ENCODE measurements at regions not wholly inside any gene's neighbourhood (a gene's known extent, or its start where the extent isn't known, plus 50 kb on each side); places are given as distances from the start of the nearest gene placed in this dataset.

GRCh38 chr11:128194216-128194615 lies 393.1 kb downstream of the ETS1 start:
- TF ChIP-seq CTCF (IDR thresholded peaks at IDR 0.05) (no peak), POLR2AphosphoS5 (IDR thresholded peaks at IDR 0.05) (no peak), EP300 (IDR thresholded peaks at IDR 0.05) (no peak), POLR2A (IDR thresholded peaks at IDR 0.05; ENCODE audit: low read depth) (no peak)
- intact Hi-C loops (cut with DNase I) = no loop called here
- no peak for DNase-seq (ENCODE audit: extremely low spot score)
- Histone ChIP-seq H3K9me3 (no peaks in the 10 kb centered on the region), H3K27me3 (no peaks in the 10 kb centered on the region), H3K27ac (replicated peaks in 1 of 4) (no peak overlapping the region), H3K4me1 (no peaks in the 10 kb centered on the region), H3K4me3 (no peak overlapping the region), H3K36me3 (no peaks in the 10 kb centered on the region)

GRCh38 chr11:128193615-128194014 lies 393.7 kb downstream of the ETS1 start:
- WGBS = 78% methylated on average over 4 of the region's 4 CpGs
- Histone ChIP-seq H3K9me3 (no peaks in the 10 kb centered on the region), H3K27ac (replicated peaks in 1 of 4) (no peak overlapping the region), H3K4me3 (no peak overlapping the region), H3K4me1 (peaks cover 0 to 3% (median 3%) of the 10 kb centered on the region in 4 donors), H3K36me3 (no peaks in the 10 kb centered on the region), H3K27me3 (no peaks in the 10 kb centered on the region)
- DNase-seq (ENCODE audit: extremely low spot score) = no peak
- intact Hi-C loops (cut with DNase I) = no loop called here
- TF ChIP-seq EP300 (IDR thresholded peaks at IDR 0.05) = no peak
- TF ChIP-seq POLR2AphosphoS5 (IDR thresholded peaks at IDR 0.05) = no peak
- TF ChIP-seq CTCF (IDR thresholded peaks at IDR 0.05) = no peak
- no peak for TF ChIP-seq POLR2A (IDR thresholded peaks at IDR 0.05; ENCODE audit: low read depth)

- no peaks in the 10 kb centered on the region for H3K27me3 ChIP-seq
- peaks cover 0 to 12% (median 12%) of the 10 kb centered on the region in 4 donors for H3K4me1 ChIP-seq
- no peak for DNase-seq (ENCODE audit: extremely low spot score)
- H3K4me3 ChIP-seq = no peak overlapping the region
- H3K27ac ChIP-seq (replicated peaks in 1 of 4) = no peak overlapping the region
- TF ChIP-seq POLR2A (IDR thresholded peaks at IDR 0.05; ENCODE audit: low read depth) (no peak), POLR2AphosphoS5 (IDR thresholded peaks at IDR 0.05) (no peak), CTCF (IDR thresholded peaks at IDR 0.05) (no peak), EP300 (IDR thresholded peaks at IDR 0.05) (no peak)
- no peaks in the 10 kb centered on the region for H3K36me3 ChIP-seq
- WGBS = 93% methylated on average over 5 of the region's 5 CpGs
- no peaks in the 10 kb centered on the region for H3K9me3 ChIP-seq
- intact Hi-C loops (cut with DNase I) = no loop called here
Observed at GRCh38 chr11:128190312-128190711, 397.0 kb downstream of the ETS1 start.

GRCh38 chr11:128189823-128190222 lies 397.5 kb downstream of the ETS1 start:
- TF ChIP-seq POLR2A (IDR thresholded peaks at IDR 0.05; ENCODE audit: low read depth) = no peak
- no peak for TF ChIP-seq POLR2AphosphoS5 (IDR thresholded peaks at IDR 0.05)
- TF ChIP-seq CTCF (IDR thresholded peaks at IDR 0.05) = no peak
- TF ChIP-seq EP300 (IDR thresholded peaks at IDR 0.05) = no peak
- Histone ChIP-seq H3K4me1 (peaks cover 0 to 12% (median 12%) of the 10 kb centered on the region in 4 donors), H3K27me3 (no peaks in the 10 kb centered on the region), H3K36me3 (no peaks in the 10 kb centered on the region), H3K9me3 (no peaks in the 10 kb centered on the region), H3K27ac (replicated peaks in 1 of 4) (no peak overlapping the region), H3K4me3 (no peak overlapping the region)
- no peak for DNase-seq (ENCODE audit: extremely low spot score)
- 88% methylated on average over 4 of the region's 4 CpGs for WGBS
- intact Hi-C loops (cut with DNase I) = no loop called here

- WGBS = 57% methylated on average over 9 of the region's 9 CpGs
- no peak for TF ChIP-seq POLR2AphosphoS5 (IDR thresholded peaks at IDR 0.05)
- no peak for TF ChIP-seq POLR2A (IDR thresholded peaks at IDR 0.05; ENCODE audit: low read depth)
- no peak for TF ChIP-seq CTCF (IDR thresholded peaks at IDR 0.05)
- Histone ChIP-seq H3K4me3 (no peak overlapping the region), H3K27me3 (no peaks in the 10 kb centered on the region), H3K4me1 (peaks cover 0 to 12% (median 12%) of the 10 kb centered on the region in 4 donors), H3K36me3 (no peaks in the 10 kb centered on the region), H3K27ac (replicated peaks in 1 of 4) (no peak overlapping the region), H3K9me3 (no peaks in the 10 kb centered on the region)
- no peak for DNase-seq (ENCODE audit: extremely low spot score)
- intact Hi-C loops (cut with DNase I) = no loop called here
Observed at GRCh38 chr11:128188346-128189004, 398.9 kb downstream of the ETS1 start.
